Suppressor macrophage treated with lipopolysaccharide for 4 hours (primary cell): ENCODE measurements at regions not wholly inside any gene's neighbourhood (a gene's known extent, or its start where the extent isn't known, plus 50 kb on each side); places are given as distances from the start of the nearest gene placed in this dataset.

Experiments
- DNase-seq: peaks from one replicate; pipeline ENCODE4 v3.0.0-alpha.2; 2020

DNA sequence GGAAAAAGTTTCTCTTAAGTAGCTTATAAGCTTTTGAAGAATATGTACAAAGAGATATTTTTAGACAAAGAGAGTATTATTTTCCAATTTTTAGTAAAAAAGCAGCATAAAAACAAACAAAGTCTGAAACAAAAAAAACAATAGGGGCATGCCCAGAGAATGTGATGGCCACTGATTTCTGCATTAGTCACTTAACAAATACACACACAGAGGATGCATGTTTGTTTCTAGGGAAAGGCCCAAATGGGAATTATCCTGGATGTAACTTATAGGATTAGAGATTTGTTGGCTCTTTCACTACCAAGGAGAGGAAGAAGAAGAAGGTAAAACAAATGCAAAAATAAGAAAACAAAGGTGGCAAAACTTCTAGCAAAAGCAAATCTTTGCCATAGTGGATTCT is 95.9 kb upstream of the SCOC start:
- DNase-seq: no peak

DNA sequence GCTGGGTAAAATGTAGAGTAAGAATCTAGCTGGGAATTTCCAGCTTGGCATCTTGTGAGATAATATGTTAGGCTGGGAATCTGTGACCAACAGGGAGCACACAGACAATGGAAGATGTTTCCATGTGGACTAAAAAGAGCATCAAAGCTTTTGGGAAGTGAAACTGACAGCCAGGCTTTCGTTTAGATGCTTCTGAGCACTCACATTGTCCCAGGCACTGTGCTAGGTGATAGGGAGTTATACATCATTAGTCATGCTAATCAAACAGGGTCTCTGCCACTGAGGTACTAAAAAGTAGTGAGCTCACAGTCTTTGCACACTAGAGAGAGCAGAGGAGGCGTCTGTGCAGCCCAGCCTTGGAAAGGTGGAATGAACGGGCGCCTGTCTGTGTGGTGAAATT is 101.9 kb upstream of the SCOC start:
- peak; percentile 31 for DNase-seq

DNA sequence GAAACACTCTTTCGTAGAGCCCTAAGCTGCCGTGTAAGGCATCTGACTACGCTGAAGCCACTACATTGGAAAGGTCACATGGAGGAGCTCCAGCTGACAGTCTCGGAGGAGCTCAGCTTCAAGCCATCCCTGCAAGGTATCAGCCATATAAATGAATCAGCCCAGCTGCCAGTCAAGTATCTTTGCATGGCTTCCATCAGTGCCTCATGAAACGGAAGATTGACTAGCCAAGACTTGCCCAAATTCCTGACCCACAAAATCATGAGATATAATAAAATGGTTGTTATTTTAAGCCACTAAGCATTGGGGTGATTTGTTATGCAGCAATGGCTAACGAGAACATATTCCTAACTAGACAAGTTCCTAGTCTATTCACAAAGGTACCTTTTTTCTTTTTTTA is 104.1 kb upstream of the SCOC start:
- no peak for DNase-seq

DNA sequence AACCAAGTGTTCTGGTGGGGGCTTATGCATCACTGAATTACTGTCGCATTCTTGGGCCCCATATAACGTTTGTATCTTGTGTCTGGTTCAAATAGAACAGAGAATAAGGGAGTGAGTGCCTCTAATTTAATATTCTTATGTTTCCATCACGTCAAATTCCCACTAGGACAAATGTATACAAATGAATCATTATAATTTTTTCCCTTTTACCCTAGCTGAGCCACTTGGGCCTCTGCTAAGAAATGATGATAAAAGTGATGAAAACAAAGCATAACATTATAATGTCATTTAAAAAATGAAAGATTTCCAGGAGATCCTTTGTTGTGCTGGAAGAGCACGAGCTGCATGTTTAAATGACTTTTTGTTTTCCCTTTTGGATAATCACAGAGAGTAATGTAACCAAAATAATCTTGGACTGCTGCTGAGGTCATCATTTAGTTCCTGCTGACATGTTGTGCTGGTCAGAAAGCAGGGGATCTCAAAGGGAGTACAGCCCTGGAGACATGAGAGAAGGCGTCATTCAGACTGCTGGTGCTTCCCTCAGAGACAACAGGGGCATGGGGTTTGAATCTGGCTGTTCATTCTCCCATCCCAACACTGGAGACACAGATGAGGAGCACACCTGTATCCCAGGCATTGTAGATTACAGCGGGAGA is 105.1 kb upstream of the SCOC start:
- no peak for DNase-seq

DNA sequence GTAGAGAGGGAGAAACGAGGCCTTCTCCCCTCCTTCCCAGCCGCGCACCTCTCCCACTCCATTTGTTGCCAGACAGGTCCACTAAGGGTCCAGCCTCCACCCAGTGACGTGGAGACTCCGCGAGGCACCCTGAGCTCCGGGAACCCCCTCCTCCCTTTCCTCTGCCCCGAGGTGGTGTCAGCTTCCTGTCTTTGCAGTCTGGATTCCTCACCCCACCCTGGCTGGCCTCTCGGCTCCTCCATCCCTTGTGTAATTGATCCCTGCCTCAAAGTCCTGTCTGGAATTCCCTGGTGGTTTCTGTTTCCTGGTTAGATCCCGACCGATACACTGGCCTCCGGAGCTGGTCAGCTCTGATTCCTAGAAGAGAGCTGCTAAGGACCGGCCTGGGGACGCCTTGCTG is 105.9 kb upstream of the SCOC start:
- DNase-seq: no peak

DNA sequence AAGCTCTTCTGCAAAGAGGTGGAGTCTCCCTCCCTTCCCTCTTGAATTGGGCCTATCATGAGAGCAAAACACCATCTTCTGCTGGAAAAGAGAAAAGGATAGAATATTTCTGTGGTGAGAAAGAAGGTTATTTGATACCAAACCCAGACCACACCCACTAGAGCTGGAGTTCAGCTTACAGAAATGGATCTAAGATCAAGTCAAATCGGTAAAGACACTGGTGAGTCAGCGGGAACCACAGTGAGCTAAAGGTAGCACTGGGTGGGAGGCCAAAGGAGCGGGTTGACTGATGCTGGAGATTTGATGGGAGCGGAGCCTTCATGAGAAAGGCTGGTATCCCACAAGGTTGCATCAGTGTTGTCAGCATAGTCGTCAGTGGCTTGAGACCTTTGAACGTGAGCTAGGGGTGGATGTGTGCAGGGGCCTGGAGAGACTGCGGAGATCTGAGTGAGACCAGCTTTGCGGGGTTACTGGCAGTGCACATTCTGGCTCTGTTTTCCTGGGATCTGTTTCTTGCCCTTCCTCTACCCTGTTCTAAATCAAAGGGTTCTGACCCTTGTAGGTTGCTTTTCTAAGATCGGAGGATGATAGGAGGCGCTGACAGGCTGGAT is 106.4 kb upstream of the SCOC start:
- DNase-seq: no peak

DNA sequence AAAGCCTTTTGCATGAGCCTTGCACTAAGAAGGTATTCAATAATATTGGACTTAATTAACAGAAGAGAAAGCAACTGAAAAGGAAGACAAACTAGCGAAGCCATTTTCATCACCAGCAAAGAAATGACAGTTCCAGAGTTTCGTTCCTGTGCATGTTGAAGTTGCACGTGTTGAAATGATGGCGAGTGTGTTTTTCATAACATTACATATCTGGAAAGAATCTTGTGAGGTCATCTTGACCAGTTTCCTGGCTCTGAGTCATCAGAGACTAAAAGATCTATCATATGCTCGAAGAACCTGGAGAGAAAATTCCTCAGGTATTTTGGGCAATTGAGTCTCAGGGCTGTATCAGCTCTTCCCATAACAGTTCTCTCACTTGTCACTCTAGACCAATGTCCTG is 106.2 kb upstream of the MAML3 start:
- peak; percentile 35 for DNase-seq

DNA sequence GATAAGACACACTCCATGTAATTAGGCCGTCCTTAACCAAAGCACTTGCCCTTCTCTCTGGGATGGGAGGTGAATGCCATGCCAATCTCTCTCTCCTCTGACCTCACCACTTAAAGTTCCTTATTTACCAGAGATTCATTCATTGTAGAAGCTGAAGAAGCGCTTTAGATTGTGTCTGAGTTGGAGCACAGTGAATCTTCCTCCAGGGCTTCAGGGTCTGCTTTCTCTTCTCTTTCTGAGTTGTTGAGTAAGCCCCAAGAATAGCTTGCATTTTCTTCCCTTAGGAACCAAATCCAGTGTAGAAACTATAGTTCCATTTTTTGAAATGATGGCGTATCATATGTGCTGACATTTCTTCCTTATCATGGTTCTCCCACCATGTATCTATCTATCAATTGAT is 104.5 kb upstream of the MAML3 start:
- DNase-seq: peak; percentile 51

DNA sequence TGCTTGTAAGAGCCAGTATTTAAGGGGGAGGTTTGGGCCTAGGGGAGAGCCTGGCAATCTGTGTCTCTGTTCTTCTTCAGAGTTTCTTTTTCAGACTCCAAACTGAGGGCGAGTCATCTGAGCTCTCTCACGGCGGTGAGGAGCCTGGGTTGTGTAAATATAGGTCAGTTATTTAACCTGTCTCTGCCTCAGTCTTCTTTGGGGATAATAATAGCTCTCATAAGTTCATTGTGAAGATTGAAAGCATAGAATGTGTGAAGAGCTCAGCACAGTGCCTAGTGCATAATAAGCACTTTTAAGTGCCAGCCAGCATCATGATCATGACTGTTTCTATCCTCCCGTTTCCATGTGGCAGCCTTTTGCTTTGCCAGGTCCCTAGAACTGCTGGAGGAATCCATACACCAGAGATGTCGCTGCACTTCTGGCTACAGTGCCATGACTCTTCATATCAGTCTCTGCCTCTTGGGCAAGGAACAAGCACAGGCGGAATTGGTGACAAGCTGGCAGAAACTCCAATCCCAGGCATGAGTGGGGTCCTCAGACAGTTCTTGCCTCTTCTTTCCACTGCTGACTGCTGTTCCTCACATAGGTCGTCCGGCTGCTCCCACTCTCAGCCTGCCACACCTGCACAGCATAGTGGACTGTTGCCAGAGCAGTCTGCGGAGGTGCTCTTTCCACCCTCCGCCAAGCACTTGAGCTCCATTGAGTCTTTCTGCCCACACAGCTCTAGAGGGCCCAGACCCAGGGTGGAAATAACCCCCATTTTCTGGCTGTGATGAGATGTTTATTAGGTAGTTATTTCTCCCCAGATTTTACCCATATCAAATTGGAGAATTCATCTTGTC is 103.7 kb upstream of the MAML3 start:
- DNase-seq: no peak

DNA sequence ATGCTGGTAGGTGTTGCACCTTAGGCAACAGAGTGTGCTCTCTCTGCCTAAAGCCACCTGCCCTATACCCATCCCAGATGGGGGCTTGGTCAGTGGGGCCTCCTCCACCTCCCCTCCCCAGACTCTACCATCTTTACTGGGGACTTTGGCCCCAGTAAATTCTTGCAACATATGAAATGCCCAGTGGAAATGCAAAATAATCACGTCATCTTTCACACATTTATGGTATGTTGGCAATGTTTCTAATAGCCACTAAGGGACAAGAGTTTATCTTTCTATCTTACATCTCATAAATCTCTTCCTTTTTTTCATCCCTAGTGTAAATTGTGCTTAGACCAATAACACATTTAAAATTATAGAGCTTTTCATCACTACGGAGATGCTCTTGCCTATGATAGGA is 103.0 kb upstream of the MAML3 start:
- no peak for DNase-seq

DNA sequence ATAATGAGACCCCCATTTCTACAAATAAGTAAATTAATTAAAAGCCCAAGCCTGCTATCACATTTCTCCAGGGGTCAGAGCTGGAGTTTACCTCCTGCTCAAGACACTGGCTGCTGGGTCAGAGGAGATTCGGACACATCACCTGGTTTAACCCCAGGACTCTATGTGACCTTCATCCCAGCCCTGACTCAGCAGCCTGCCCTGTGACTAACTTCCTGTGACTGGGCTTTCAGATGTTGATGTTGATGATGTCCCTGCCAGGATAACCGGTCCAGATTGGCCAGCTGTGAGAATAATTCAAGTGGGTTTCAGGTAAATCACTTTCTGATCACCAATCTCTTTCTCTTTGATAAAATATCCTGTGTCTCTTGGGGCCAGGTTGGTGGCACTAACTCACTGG is 102.4 kb upstream of the MAML3 start:
- DNase-seq: peak; percentile 48

DNA sequence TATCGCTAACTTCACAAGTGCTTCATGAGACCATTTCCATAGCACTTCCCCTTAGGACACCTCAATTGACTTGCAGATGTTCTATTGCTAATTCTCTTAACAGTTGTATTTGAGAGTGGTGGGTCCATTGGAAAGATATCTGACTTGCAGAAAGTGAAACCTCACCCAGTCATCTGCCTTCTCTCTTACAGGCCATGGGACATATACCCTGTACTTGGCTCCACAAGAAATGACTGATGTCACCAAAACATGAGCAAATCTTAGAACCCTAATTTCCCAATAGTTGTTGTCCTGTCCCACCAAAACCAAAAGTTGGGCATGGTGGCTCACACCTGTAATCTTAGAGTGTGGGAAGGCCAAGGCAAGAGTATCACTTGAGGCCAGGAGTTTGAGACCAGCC is 101.9 kb upstream of the MAML3 start:
- peak; percentile 61 for DNase-seq

DNA sequence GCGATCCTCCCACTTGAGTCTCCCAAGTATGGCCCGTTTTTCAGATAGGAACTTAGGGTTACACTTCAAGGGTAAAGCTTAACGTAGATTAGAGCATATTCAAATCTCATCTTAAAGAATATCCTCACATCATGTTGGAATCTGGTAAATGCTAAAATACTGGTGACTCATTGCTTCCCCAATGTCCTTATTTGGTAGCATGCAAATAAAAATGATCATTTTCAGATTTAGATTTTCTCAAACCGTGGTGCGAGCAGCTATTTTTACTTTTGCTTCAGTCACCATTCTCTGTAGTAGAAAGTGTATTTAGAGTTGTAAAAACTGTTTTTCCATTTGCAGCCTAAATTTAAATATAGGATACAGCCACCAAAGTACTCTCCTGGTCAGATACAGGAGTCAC is 101.5 kb upstream of the MAML3 start:
- DNase-seq: peak; percentile 39

DNA sequence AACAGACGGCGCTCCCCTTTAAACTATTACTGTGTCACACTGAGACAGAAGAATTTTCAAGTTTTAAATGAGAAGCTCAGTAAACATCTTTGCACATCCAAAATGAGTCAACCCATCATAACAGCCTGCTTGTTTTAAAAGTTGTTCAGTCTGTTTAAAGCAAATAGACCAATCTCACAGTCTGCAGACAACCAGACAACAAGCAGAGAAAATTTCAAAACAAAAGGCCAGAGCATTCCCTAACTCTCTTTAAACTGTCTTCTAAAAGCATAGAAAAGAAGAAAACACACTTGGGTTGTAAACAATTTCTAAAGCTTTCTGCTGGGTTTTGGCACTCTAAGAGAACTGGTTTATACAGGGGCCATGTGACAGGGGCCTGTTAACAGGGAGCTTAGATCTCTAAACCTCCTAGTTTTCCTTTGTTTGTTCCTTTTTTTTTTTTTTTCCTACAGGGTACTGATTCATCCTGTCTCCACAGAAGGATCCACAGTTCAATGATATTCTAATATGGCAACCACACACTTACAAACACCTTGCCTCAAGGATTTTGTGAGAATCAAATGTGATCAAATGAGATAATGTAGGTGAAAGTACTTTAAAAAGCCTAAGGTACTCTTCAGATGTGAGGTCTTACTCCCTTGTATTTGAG is 100.8 kb upstream of the MAML3 start:
- no peak for DNase-seq

DNA sequence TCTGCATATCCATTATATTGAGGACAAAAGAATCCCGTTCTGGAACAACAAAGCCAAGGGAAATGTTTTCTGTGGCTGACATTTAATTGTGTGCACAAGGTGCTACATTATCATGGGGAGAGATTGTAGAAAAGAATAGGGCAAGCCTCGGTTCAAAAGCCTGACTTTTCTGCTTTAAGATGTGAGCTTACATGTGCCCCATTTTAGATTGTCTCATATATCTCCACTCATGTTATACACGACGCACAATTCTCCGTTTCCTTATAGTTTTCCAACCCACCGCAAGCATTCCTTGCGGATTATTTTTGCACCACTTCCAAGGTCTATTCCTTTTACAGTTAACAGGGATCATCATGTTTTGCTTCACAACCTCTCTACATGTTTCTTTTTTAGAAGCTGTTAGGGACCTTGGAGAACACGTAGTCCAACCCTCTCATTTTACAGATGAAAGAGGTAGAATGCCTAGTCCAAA is 99.6 kb upstream of the MAML3 start:
- no peak for DNase-seq

DNA sequence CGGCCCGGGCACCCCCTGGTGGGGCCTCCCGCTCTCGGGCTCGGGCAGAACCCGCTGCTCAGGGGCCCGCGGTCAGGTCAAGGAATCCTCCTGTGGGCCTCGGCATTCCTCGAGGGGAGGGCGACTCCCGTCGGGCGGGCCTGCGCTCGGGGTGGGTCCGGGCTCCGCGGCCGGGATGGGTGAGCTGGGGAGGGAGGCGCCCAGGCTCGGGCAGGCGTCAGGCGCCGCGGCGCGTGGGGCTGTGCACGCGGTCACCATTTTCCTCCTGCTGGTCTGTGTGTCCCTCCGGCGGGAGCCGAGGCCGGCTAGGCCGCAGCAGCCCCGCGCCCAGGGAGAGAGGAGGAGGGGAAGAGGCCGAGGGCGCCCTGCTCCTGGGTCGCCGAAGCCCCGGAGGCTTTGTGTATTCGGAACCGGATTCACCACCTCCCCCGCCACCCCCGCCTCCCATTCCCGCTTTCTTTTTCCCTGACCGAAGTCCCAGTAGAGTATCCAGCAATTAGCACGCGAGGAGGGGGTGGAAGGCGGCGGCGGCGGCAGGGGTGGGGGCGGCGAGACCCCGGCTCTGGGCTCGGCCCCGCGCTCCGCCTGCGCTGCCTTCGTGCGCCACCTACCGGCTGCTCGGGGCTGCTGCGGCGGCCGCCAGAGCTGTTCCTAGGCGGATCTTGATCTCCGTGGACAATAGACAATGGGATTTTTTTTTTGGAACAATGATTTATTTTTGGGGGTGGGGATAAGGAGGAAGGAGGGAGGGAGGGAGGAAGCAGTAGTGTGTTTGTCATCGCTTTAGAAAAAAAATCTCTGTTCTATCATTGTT is 99.0 kb upstream of the MAML3 start:
- DNase-seq: peak; percentile 62

DNA sequence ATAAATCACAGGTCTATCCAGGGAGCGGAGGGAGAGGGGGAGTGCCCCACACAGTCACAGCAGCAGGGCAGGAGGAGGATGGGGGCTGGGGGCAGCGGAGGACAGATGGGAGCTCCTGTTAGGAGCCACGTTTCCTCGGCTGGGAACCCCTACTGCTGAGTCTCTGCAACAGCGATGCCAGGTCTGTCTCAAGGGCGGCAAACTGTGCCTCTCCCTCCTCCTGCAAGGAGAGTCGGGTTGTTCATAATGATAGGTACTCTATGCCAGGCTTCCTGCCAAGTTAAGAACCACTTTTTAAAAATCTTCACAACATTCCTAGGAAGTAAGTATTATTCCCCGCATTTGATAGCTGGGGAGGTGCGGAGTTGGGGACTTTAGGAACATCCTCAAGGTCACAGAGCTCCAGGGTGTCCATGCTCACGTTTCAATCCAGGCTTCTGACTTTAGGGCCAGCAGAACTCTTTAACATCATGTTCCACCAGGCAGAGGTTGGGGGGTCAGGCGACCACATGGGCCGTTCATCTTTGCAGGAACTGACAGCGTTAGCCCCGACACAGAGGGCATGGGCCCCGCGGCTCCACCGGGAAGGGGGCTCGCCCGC is 98.3 kb upstream of the MAML3 start:
- no peak for DNase-seq

DNA sequence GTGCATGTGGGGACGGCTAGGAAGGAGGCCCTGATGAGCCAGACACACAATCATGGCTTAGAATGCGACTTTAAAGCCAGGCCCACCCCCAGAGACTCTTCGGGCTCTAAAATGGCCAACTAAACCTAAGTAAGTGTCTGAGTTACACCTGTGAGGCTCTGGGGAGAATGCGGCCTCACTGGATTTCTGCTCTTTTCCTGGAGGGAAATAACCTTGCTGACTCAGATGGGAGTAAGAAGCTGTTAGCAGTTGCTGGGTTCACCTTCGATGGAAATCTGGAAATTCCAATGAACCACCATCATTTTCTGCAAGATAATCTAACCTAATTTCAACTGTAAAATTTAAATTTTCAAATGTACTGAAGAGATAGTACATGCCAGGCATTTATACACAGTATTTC is 97.6 kb upstream of the MAML3 start:
- DNase-seq: no peak

DNA sequence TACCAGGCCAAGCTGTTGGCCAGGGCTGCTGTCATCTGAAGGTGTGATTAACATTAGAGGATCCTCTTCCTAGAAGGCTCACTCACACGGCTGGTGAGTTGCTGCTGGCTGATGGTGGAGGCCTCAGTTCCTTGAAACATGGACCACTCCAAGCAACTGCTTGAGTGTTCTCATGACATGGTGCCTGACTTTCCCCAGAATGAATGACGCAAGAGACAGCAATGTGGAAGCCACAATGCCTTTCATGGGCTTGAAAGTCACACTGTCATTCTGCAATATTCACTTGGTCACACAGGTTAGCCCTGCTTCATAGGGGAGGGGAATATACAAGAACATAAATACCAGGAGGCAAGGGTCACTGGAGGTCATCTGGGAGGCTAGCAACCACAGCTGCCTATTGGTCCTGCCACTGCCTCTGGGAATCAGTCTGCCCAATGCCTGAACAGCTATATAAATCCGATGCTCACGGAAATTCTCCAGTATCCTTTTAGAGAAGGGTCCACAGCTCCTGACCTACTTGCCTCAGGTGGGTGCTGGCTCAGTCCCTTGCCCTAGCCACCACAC is 97.1 kb upstream of the MAML3 start:
- peak; percentile 85 for DNase-seq

DNA sequence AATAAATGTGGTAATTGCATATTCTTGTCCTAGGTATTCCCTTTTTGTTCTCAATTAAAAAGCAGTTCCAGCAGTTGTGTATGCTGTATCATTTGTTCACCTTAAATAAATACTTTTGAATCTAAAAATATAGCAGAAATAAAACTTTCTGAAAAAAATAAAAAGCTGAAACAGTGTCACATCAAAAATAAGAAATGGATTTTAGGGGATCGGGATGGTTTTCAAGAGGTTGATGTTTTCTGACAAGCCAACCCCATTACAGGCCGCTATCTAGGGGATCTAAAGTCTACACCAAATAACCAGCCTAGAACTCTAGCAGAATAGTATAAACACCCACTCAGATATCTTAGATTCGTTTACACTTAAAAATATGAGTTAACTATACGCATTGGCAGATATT is 95.4 kb upstream of the MAML3 start:
- no peak for DNase-seq

DNA sequence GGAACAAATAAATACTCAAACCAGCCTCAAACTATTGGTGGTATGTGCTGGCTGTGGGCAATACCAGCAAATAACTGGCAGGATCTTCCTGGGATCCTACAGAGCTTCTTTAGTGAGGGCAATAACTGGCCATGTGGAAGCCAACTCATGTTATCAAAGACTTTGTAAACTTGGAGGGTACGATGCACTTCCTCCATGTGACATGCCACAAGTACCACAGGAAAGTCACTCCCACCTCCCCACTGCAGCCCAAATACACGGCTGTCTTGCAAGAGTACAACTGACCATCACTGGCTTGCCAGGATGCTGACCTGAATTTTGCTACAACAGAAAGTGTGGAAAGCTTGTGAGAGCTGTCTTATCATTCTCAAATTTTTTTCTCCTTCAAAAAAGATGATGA is 93.3 kb upstream of the MAML3 start:
- DNase-seq: no peak

DNA sequence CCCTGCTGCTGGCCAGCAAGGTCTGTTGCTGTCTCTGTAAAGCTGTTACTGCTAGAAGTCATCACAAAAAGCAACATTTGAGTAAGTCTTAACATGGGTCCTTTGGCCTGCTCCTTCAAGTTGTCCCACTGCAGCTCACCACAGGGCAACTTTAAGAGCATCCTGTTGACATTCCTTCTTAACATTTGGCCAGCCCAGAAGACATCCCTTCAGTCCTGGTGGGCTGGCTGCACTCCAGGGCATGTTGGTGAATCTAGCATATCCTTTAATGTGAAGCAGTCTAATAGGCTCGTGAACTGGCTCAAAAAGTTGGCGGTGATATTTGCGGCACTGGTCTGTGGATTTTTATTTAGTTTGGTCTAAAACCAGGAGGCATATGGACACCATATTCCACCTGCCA is 92.2 kb upstream of the MAML3 start:
- DNase-seq: no peak
